GM12864 (cell line): ENCODE measurements at regions not wholly inside any gene's neighbourhood (a gene's known extent, or its start where the extent isn't known, plus 50 kb on each side); places are given as distances from the start of the nearest gene placed in this dataset.

Experiments used
- DNase-seq: peaks from one replicate; pipeline ENCODE4 v3.0.0-alpha.2; 2011; ENCODE audit warnings: low read depth
- H3K4me3 ChIP-seq: 2 replicates; pipeline ENCODE4 v1.5.1; 2011; ENCODE audit warnings: mild to moderate bottlenecking, low read depth, low read length, control low read depth
- TF ChIP-seq, protein P1 (sequence below): IDR thresholded peaks from 2 replicates; pipeline ENCODE4 v1.5.1; 2011; ENCODE audit warnings: low read depth, mild to moderate bottlenecking, moderate library complexity, low read length, control low read depth, inconsistent platforms; ENCODE audit errors: missing control alignments

DNA sequence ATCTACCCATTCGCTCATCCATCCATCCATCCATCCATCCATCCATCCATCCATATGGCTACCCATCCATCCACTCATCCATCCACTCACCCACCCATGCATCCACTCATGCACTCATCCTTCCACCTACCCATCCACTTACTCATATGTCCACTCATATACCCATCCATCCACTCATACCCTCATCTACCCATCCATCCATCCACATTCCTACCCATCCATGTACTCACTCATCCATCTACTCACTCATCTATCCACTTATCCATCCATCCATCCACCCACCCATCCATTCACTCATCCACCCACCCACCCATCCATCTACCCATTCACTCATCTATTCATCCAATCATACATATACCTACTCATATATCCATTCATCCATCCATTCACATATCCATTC lies 112.0 kb downstream of the RBFOX3 start:
- no peak for DNase-seq
- TF ChIP-seq, protein P1, sequence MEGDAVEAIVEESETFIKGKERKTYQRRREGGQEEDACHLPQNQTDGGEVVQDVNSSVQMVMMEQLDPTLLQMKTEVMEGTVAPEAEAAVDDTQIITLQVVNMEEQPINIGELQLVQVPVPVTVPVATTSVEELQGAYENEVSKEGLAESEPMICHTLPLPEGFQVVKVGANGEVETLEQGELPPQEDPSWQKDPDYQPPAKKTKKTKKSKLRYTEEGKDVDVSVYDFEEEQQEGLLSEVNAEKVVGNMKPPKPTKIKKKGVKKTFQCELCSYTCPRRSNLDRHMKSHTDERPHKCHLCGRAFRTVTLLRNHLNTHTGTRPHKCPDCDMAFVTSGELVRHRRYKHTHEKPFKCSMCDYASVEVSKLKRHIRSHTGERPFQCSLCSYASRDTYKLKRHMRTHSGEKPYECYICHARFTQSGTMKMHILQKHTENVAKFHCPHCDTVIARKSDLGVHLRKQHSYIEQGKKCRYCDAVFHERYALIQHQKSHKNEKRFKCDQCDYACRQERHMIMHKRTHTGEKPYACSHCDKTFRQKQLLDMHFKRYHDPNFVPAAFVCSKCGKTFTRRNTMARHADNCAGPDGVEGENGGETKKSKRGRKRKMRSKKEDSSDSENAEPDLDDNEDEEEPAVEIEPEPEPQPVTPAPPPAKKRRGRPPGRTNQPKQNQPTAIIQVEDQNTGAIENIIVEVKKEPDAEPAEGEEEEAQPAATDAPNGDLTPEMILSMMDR, result no peak
- no peak overlapping the region for H3K4me3 ChIP-seq

DNA sequence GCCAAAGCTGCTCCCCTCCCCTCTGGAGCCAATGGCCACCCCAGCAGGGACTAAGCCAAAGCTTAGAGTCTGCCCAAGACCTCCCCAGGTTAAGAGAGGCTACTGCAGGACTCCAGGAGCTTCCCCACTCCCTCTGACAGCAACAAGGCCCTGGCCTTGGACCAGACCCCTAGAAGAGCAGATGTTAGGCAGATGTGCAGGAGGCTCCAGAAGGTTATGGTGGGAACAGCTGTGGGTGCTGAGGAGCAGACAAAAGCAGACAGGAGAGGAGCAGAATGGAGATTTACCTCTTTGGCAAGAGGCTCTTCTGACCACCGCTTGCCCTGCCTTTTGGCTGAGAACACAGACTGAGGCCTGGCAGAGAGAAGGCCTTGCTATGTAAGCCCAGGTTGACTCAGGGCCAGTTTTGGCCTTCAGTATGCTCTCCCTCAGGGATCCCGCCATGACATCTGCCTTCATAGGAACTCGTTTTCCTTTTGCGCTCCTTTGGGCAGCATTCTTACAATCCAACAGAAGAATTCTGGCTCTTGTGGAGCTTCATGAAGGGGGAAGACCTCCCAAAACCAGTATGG lies 113.0 kb downstream of the RBFOX3 start:
- TF ChIP-seq, protein P1, result no peak
- no peak overlapping the region for H3K4me3 ChIP-seq
- no peak for DNase-seq

DNA sequence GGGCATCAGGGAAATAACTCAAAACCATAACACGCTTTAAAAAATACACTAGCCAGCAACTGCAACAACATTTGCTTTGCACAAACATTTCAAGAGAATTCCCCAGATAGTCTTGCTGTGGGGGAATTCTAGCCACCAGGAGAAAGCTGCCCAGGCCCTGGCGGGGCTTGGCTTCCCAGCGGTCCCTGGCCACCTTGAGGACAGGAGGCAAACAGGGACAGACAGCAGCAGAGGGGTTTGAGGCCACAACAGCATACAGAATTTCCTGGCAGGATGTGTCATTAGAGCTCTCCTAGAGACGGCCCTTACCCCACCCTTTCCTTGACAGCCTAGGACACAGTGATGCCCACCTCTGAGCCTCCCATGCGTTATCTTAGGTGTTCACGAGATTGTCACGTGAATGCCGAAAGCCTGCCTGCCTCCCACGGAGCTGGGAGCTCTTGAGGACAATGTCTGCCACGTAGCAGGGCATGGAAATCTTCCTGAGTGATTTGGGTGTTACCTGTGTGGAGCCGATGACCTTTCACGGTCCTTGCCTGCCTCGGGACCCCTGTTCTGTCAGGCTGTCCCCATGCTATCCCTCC lies 114.3 kb downstream of the RBFOX3 start:
- H3K4me3 ChIP-seq, result no peak overlapping the region
- DNase-seq, result no peak
- TF ChIP-seq, protein P1, result no peak

DNA sequence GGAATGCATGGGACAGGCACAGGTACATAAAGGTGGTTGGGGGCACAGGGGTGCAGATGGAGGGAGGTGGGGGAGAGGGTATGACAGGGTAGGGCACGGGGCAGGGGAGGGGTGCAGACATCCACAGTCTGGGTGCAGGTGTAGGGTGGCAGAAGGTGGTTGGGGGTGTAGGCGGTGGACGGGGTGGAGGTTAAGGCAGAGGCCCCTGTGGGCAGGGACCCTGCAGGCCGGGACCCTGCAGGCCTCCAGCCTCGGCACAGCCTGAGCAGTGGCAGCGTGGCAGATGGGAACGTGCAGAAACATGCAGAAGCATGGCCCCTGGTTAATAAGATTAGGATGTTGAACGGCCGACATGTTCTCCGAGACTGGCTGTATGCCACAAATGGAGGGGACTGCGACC lies 115.2 kb downstream of the RBFOX3 start:
- TF ChIP-seq, protein P1, result no peak
- H3K4me3 ChIP-seq, result no peak overlapping the region
- DNase-seq, result no peak

DNA sequence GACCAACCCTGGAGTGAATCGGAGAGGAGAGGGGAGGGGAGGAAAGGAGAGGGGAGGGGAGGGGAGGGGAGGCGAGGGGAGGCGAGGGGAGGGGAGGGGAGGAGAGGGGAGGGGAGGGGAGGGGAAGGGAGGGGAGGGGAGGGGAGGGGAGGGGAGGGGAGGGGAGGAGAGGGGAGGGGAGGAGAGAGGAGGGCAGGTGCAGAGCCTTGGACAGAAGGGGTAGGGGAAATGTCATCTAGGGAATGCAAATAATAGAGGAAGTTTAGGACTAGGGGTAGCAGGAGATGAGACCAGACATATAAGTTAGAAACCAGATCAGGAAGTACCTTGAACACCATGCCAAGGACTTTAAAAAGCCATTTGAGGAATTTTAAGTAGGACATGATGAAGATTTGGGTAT lies 119.8 kb downstream of the RBFOX3 start:
- no peak overlapping the region for H3K4me3 ChIP-seq
- no peak for DNase-seq
- TF ChIP-seq, protein P1, result no peak

DNA sequence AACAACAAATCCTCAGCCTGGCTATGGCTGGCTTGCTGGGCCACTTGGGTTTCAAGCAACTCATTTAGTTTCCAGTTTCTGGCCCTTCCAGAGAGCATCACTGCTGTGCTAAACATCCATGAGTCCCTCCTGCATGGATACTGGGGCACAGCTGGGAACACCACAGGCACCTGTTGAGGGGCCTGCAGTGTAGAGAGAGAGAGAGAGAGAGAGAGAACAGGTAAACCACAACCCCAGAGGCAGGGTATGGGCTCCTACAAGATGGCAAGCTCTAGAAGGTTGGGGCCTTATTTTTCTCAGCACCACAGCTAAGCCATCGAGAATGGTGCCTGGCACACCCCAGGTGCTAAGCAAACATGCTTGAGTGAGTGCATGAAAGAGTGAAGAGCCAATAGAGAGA lies 120.3 kb downstream of the RBFOX3 start:
- TF ChIP-seq, protein P1, result no peak
- no peak for DNase-seq
- H3K4me3 ChIP-seq, result no peak overlapping the region

DNA sequence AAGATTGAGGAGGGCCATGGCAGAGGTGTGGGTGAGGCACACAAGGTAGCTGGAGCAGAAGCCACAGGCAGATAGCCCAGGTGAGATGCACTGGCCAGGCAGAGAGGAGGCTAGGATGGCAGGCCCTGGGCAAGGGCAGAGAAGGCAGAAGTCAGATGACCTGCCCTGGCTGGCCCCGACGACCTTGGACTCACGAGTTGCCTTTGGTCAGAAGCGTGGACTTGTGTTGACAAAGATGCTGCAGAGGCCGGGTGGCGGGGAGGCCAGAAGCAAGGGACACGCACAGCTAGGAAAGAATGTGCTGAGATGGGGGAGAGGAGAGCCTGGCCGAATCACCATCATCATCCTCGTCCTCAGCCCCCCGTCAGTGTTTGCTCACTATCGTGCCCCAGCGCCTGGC lies 123.7 kb downstream of the RBFOX3 start:
- TF ChIP-seq, protein P1, result no peak
- no peak overlapping the region for H3K4me3 ChIP-seq
- DNase-seq, result no peak
